HEK293 (cell line): ENCODE measurements at regions not wholly inside any gene's neighbourhood (a gene's known extent, or its start where the extent isn't known, plus 50 kb on each side); places are given as distances from the start of the nearest gene placed in this dataset.

ENCODE experiments used
- CTCF ChIA-PET: fragments of 350-600 bp; formaldehyde crosslinking; extraction: SDS; loops from one replicate; lab custom pipeline; 2021; ENCODE audit warnings: antibody characterized with exemption; lab: Yijun Ruan, JAX
- POLR2A ChIA-PET: fragments of 300-600 bp; formaldehyde crosslinking; extraction: SDS; loops from one replicate; lab custom pipeline; 2020; ENCODE audit warnings: antibody characterized with exemption, inconsistent platforms; lab: Yijun Ruan, JAX
- H3K27ac ChIP-seq: fragments of 200-500 bp; sonication (Bioruptor generic); 2 replicates; pipeline ENCODE4 v1.5.1; 2014; ENCODE audit warnings: low read depth, low read length, control low read depth, inconsistent platforms; ENCODE audit errors: extremely low read depth
- H3K36me3 ChIP-seq, 2 experiments: fragments of 200-500 bp in 1 of 2; sonication (Bioruptor generic) in 1 of 2; 1 replicate in 1 of 2; 2 replicates in 1 of 2; pipeline ENCODE4 v1.5.1; 2014 to 2017; ENCODE audit warnings: inconsistent platforms in 2 of 2, low read length in 2 of 2; ENCODE audit not compliant: control insufficient read depth in 2 of 2, insufficient read depth in 1 of 2
- H3K4me1 ChIP-seq: fragments of 200-500 bp; sonication (Bioruptor generic); 2 replicates; pipeline ENCODE4 v1.5.1; 2014; ENCODE audit warnings: mild to moderate bottlenecking, low read length, inconsistent platforms; ENCODE audit not compliant: control insufficient read depth, insufficient read depth
- H3K4me3 ChIP-seq: 2 replicates; pipeline ENCODE4 v1.5.1; 2011; ENCODE audit warnings: low read depth, mild to moderate bottlenecking, control low read depth, low read length, moderate library complexity
- H3K9me3 ChIP-seq: fragments of 200-500 bp; sonication (Bioruptor generic); 2 replicates; pipeline ENCODE4 v1.5.1; 2014; ENCODE audit warnings: low read depth, low read length, inconsistent platforms; ENCODE audit not compliant: control insufficient read depth, insufficient read depth
- MZF1 ChIP-seq: fragments of 450-650 bp; formaldehyde crosslinking; IDR thresholded peaks from 2 replicates; pipeline ENCODE4 v1.5.1; 2017; ENCODE audit warnings: missing biosample characterization, missing genetic modification characterization, borderline replicate concordance
- WT1 ChIP-seq: fragments of 450-650 bp; formaldehyde crosslinking; IDR thresholded peaks from 2 replicates; pipeline ENCODE4 v1.5.1; 2016; ENCODE audit warnings: missing biosample characterization, missing genetic modification characterization
- ZBTB21 ChIP-seq: fragments of 450-650 bp; formaldehyde crosslinking; IDR thresholded peaks from 2 replicates; pipeline ENCODE4 v1.5.1; 2017; ENCODE audit warnings: missing biosample characterization, missing genetic modification characterization
- ZBTB7A ChIP-seq: fragments of 450-650 bp; formaldehyde crosslinking; IDR thresholded peaks from 2 replicates; pipeline ENCODE4 v1.5.1; 2016; ENCODE audit warnings: low read depth, missing biosample characterization, missing genetic modification characterization
- ZBTB8A ChIP-seq: fragments of 450-650 bp; formaldehyde crosslinking; IDR thresholded peaks from 2 replicates; pipeline ENCODE4 v1.5.1; 2016; ENCODE audit warnings: missing biosample characterization, missing genetic modification characterization
- ZEB2 ChIP-seq: fragments of 450-650 bp; formaldehyde crosslinking; IDR thresholded peaks from 2 replicates; pipeline ENCODE4 v1.5.1; 2016; ENCODE audit warnings: missing biosample characterization, missing genetic modification characterization
- ZFHX2 ChIP-seq: fragments of 450-650 bp; formaldehyde crosslinking; conservative IDR thresholded peaks from 2 replicates; pipeline ENCODE4 v1.5.1; 2016; ENCODE audit warnings: missing biosample characterization, missing genetic modification characterization
- ZFP37 ChIP-seq: fragments of 450-650 bp; formaldehyde crosslinking; IDR thresholded peaks from 2 replicates; pipeline ENCODE4 v1.5.1; 2016; ENCODE audit warnings: missing biosample characterization, missing genetic modification characterization
- ZNF112 ChIP-seq: fragments of 450-650 bp; formaldehyde crosslinking; IDR thresholded peaks from 2 replicates; pipeline ENCODE4 v1.5.0; 2017; ENCODE audit warnings: missing biosample characterization, missing genetic modification characterization
- ZNF138 ChIP-seq: fragments of 450-650 bp; formaldehyde crosslinking; IDR thresholded peaks from 2 replicates; pipeline ENCODE4 v1.5.1; 2016; ENCODE audit warnings: missing biosample characterization, missing genetic modification characterization, borderline replicate concordance
- ZNF140 ChIP-seq: fragments of 450-650 bp; formaldehyde crosslinking; IDR thresholded peaks from 2 replicates; pipeline ENCODE4 v1.5.1; 2016; ENCODE audit warnings: missing biosample characterization, missing genetic modification characterization
- ZNF202 ChIP-seq: fragments of 450-650 bp; formaldehyde crosslinking; IDR thresholded peaks from 2 replicates; pipeline ENCODE4 v1.5.1; 2016; ENCODE audit warnings: missing biosample characterization, missing genetic modification characterization, borderline replicate concordance
- ZNF221 ChIP-seq: fragments of 450-650 bp; formaldehyde crosslinking; IDR thresholded peaks from 2 replicates; pipeline ENCODE4 v1.5.1; 2017; ENCODE audit warnings: missing biosample characterization, missing genetic modification characterization, borderline replicate concordance
- ZNF248 ChIP-seq: fragments of 450-650 bp; formaldehyde crosslinking; IDR thresholded peaks from 2 replicates; pipeline ENCODE4 v1.5.1; 2017; ENCODE audit warnings: missing biosample characterization, missing genetic modification characterization
- ZNF266 ChIP-seq: fragments of 450-650 bp; formaldehyde crosslinking; IDR thresholded peaks from 2 replicates; pipeline ENCODE4 v1.5.1; 2016; ENCODE audit warnings: missing biosample characterization, missing genetic modification characterization, low read depth
- ZNF292 ChIP-seq: fragments of 450-650 bp; formaldehyde crosslinking; IDR thresholded peaks from 2 replicates; pipeline ENCODE4 v1.5.1; 2016; ENCODE audit warnings: low read depth, missing biosample characterization, missing genetic modification characterization, borderline replicate concordance
- ZNF335 ChIP-seq: fragments of 450-650 bp; formaldehyde crosslinking; conservative IDR thresholded peaks from 2 replicates; pipeline ENCODE4 v1.5.1; 2016; ENCODE audit warnings: missing biosample characterization, missing genetic modification characterization
- ZNF354C ChIP-seq: fragments of 450-650 bp; formaldehyde crosslinking; IDR thresholded peaks from 2 replicates; pipeline ENCODE4 v1.5.1; 2016; ENCODE audit warnings: missing biosample characterization, missing genetic modification characterization, low read depth, borderline replicate concordance
- ZNF433 ChIP-seq: fragments of 450-650 bp; formaldehyde crosslinking; IDR thresholded peaks from 2 replicates; pipeline ENCODE4 v1.5.1; 2016; ENCODE audit warnings: missing biosample characterization, missing genetic modification characterization, low read depth
- ZNF521 ChIP-seq: fragments of 450-650 bp; formaldehyde crosslinking; IDR thresholded peaks from 2 replicates; pipeline ENCODE4 v1.5.1; 2017; ENCODE audit warnings: missing biosample characterization, mild to moderate bottlenecking, missing genetic modification characterization
- ZNF548 ChIP-seq: fragments of 450-650 bp; formaldehyde crosslinking; IDR thresholded peaks from 2 replicates; pipeline ENCODE4 v1.5.1; 2016; ENCODE audit warnings: missing biosample characterization, missing genetic modification characterization
- ZNF555 ChIP-seq: fragments of 450-650 bp; formaldehyde crosslinking; conservative IDR thresholded peaks from 2 replicates; pipeline ENCODE4 v1.5.1; 2017; ENCODE audit warnings: missing biosample characterization, mild to moderate bottlenecking, missing genetic modification characterization, inconsistent platforms
- ZNF560 ChIP-seq: fragments of 450-650 bp; formaldehyde crosslinking; IDR thresholded peaks from 2 replicates; pipeline ENCODE4 v1.5.1; 2017; ENCODE audit warnings: missing biosample characterization, missing genetic modification characterization, borderline replicate concordance
- ZNF571 ChIP-seq: fragments of 450-650 bp; formaldehyde crosslinking; IDR thresholded peaks from 2 replicates; pipeline ENCODE4 v1.5.0; 2017; ENCODE audit warnings: missing biosample characterization, missing genetic modification characterization
- ZNF629 ChIP-seq: fragments of 450-650 bp; formaldehyde crosslinking; IDR thresholded peaks from 2 replicates; pipeline ENCODE4 v1.5.1; 2017; ENCODE audit warnings: missing biosample characterization, missing genetic modification characterization
- ZNF677 ChIP-seq: fragments of 450-650 bp; IDR thresholded peaks from 2 replicates; pipeline ENCODE4 v1.5.0; 2018; ENCODE audit warnings: missing biosample characterization, mild to moderate bottlenecking, missing genetic modification characterization, moderate library complexity
- ZNF792 ChIP-seq: fragments of 450-650 bp; formaldehyde crosslinking; IDR thresholded peaks from 2 replicates; pipeline ENCODE4 v1.5.1; 2016; ENCODE audit warnings: missing biosample characterization, missing genetic modification characterization
- ZSCAN30 ChIP-seq: fragments of 450-650 bp; IDR thresholded peaks from 2 replicates; pipeline ENCODE4 v1.5.1; 2018; ENCODE audit warnings: missing biosample characterization, mild to moderate bottlenecking, missing genetic modification characterization, moderate library complexity
- TF ChIP-seq, protein P1 (sequence below): sonication (generic); formaldehyde crosslinking; IDR thresholded peaks from 2 replicates; pipeline ENCODE4 v1.8.1; 2022; ENCODE audit warnings: mild to moderate bottlenecking, moderate library complexity, missing genetic modification reagents
- TF ChIP-seq, protein P2 (sequence below): fragments of 450-650 bp; formaldehyde crosslinking; IDR thresholded peaks from 2 replicates; pipeline ENCODE4 v1.5.1; 2016; ENCODE audit warnings: missing biosample characterization, missing genetic modification characterization, low read depth
- TF ChIP-seq, protein P3 (sequence below): fragments of 450-650 bp; formaldehyde crosslinking; IDR thresholded peaks from 2 replicates; pipeline ENCODE4 v1.5.1; 2016; ENCODE audit warnings: missing biosample characterization, missing genetic modification characterization
- TF ChIP-seq, protein P4 (sequence below): fragments of 450-650 bp; formaldehyde crosslinking; IDR thresholded peaks from 2 replicates; pipeline ENCODE4 v1.5.1; 2016; ENCODE audit warnings: missing biosample characterization, missing genetic modification characterization

DNA sequence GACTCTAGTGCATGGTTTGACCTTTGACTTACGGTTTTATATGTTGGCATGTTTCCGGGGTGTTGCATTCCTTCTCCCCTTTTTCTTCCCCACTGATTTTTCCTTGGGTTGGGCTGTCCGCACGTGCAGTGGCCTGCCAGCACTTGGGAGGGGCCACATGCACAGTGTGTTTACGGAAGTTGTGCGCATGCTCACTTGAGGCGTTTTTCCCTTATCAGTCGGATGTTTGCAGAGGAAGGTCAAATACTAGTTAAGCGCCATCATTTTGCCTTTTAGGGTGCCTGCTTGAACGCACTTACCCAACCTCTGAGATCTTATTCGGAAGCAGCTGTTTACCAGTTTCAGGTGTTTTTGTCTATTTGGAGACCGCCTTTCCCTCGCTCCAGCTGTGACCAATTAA, 653.9 kb upstream of the AADAT start:
- Histone ChIP-seq H3K9me3 (no peaks in the 10 kb centered on the region), H3K4me1 (no peaks in the 10 kb centered on the region), H3K36me3 (no peaks in the 10 kb centered on the region), H3K4me3 (no peak overlapping the region), H3K27ac (no peak overlapping the region)
- ChIA-PET POLR2A (no interaction called here), CTCF (no interaction called here)
- no peak for TF ChIP-seq ZNF571 (tag by site-specific recombination)
- TF ChIP-seq ZNF433 (tag by site-specific recombination) = no peak
- no peak for TF ChIP-seq ZNF548
- no peak for TF ChIP-seq ZSCAN30 (tag by site-specific recombination)
- no peak for TF ChIP-seq ZBTB21 (tag by site-specific recombination)
- no peak for TF ChIP-seq ZFHX2 (tag by site-specific recombination)
- TF ChIP-seq ZNF335 = no peak
- TF ChIP-seq ZNF221 = no peak
- no peak for TF ChIP-seq ZNF354C
- TF ChIP-seq ZNF292 (tag by site-specific recombination) = no peak

DNA sequence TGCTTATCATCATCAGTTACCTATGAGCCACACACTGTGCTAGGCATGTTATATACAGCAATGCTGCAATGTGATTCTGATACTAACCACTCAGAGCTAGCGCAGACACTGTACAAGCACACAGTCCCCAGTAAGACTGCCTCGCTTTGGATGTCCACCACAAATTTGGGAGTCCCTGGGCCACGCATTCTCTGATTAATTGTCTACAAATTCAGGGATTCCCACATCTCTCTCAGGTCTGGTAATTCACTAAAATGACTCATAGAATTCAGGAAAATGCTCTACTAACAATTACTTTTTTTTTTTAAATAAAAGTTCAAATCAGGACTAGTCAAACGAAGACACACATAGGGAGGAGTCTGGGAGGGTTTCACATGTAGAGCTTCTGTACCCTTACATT, 652.1 kb upstream of the AADAT start:
- no peaks in the 10 kb centered on the region for H3K36me3 ChIP-seq
- TF ChIP-seq, protein P1, sequence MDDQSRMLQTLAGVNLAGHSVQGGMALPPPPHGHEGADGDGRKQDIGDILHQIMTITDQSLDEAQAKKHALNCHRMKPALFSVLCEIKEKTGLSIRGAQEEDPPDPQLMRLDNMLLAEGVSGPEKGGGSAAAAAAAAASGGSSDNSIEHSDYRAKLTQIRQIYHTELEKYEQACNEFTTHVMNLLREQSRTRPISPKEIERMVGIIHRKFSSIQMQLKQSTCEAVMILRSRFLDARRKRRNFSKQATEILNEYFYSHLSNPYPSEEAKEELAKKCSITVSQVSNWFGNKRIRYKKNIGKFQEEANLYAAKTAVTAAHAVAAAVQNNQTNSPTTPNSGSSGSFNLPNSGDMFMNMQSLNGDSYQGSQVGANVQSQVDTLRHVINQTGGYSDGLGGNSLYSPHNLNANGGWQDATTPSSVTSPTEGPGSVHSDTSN = no peak
- TF ChIP-seq ZBTB7A (tag by site-specific recombination) (no peak), MZF1 (tag by site-specific recombination) (no peak), ZNF677 (tag by site-specific recombination) (no peak), WT1 (no peak), ZNF202 (tag by site-specific recombination) (no peak), ZNF521 (tag by site-specific recombination) (no peak), ZNF140 (no peak)
- no peak overlapping the region for H3K4me3 ChIP-seq
- no peak overlapping the region for H3K27ac ChIP-seq
- ChIA-PET POLR2A (no interaction called here), CTCF (no interaction called here)
- no peaks in the 10 kb centered on the region for H3K4me1 ChIP-seq
- no peaks in the 10 kb centered on the region for H3K9me3 ChIP-seq

DNA sequence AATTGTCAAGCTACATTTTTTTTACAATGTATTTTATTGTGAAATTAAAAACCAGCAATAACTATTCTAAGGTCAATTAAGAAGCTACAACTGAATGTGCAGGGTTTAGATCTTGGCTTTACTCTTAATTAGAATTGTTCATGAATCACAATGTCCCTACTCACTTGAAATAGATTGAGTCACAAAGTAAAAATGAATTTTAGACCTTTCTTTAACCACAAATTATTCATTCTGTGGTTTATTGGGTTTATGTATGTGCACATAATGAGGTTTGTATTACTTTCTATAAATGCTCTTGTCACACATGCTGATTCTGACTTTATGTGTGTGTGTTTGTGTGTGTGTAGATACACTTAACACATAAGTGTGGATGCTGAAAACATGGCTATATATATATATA, 647.0 kb upstream of the AADAT start:
- no peak overlapping the region for H3K27ac ChIP-seq
- H3K9me3 ChIP-seq = no peaks in the 10 kb centered on the region
- ChIA-PET POLR2A (no interaction called here), CTCF (no interaction called here)
- no peak overlapping the region for H3K4me3 ChIP-seq
- H3K4me1 ChIP-seq = no peaks in the 10 kb centered on the region
- no peaks in the 10 kb centered on the region for H3K36me3 ChIP-seq
- TF ChIP-seq ZNF266 (tag by site-specific recombination) (no peak), ZNF138 (tag by site-specific recombination) (no peak), ZNF629 (tag by site-specific recombination) (no peak), ZNF112 (no peak), ZNF560 (tag by site-specific recombination) (no peak), ZNF555 (no peak), ZNF548 (no peak), ZBTB8A (tag by site-specific recombination) (no peak), ZBTB21 (tag by site-specific recombination) (no peak), ZEB2 (tag by site-specific recombination) (no peak), ZFP37 (tag by site-specific recombination) (no peak), ZNF248 (no peak), ZNF792 (tag by site-specific recombination) (no peak)
- TF ChIP-seq, protein P2, sequence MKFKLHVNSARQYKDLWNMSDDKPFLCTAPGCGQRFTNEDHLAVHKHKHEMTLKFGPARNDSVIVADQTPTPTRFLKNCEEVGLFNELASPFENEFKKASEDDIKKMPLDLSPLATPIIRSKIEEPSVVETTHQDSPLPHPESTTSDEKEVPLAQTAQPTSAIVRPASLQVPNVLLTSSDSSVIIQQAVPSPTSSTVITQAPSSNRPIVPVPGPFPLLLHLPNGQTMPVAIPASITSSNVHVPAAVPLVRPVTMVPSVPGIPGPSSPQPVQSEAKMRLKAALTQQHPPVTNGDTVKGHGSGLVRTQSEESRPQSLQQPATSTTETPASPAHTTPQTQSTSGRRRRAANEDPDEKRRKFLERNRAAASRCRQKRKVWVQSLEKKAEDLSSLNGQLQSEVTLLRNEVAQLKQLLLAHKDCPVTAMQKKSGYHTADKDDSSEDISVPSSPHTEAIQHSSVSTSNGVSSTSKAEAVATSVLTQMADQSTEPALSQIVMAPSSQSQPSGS (tag by site-specific recombination) = no peak
- TF ChIP-seq, protein P3, sequence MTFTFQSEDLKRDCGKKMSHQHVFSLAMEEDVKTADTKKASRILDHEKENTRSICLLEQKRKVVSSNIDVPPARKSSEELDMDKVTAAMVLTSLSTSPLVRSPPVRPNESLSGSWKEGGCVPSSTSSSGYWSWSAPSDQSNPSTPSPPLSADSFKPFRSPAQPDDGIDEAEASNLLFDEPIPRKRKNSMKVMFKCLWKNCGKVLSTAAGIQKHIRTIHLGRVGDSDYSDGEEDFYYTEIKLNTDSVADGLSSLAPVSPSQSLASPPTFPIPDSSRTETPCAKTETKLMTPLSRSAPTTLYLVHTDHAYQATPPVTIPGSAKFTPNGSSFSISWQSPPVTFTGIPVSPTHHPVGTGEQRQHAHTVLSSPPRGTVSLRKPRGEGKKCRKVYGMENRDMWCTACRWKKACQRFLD (tag by site-specific recombination) = no peak
- TF ChIP-seq, protein P4, sequence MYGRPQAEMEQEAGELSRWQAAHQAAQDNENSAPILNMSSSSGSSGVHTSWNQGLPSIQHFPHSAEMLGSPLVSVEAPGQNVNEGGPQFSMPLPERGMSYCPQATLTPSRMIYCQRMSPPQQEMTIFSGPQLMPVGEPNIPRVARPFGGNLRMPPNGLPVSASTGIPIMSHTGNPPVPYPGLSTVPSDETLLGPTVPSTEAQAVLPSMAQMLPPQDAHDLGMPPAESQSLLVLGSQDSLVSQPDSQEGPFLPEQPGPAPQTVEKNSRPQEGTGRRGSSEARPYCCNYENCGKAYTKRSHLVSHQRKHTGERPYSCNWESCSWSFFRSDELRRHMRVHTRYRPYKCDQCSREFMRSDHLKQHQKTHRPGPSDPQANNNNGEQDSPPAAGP = no peak
